ENCODE measurements at regions not wholly inside any gene's neighbourhood (a gene's known extent, or its start where the extent isn't known, plus 50 kb on each side); places are given as distances from the start of the nearest gene placed in this dataset.

DNA sequence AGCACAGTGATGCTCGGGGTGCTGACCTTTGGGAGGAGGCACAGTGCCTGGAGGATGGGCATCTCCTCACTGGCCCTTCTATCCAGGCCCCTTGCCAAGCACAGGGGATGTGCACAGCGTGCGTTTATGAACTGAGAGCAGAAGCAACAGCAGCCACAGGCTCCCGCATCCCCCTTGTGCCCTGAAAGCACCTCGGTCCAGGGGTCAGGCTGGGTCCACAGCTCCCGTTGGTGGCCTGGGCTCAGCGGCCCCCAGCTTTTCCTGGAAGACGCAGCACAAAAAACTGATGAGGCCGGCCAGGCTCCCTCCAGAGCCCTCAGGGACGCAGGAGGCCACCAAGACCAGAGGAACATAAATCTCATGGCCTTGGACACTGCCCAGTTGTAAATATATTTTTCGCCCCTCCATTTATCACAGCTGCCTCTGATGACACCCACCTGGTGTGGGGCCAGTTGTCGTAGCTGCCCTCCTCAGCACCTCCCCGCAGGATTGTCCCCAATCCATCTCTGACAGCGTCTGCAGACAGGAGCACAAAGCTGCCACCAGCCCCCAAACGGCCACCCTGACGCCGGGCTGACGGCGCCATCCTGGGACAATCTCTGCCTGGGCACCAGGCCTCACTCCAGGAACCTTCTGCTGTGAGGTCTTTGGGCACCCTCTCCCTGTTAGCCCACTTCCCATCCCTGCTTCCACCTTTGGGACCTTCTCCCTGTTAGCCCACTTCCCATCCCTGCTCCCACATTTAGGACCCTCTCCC, 203.1 kb downstream of the BRD1 start:
- WGBS, 4 donors, result 49 to 68% (median 57%) methylated on average over 17 to 19 of the region's 19 CpGs
- Histone ChIP-seq H3K9me3 (replicated peaks in 1 of 3) (no peaks in the 10 kb centered on the region), H3K27me3 (peaks cover 2% of the 10 kb centered on the region), H3K4me1 (replicated peaks in 1 of 2) (no peaks in the 10 kb centered on the region), H3K36me3 (replicated peaks in 1 of 2) (no peaks in the 10 kb centered on the region), H3K4me3 (no peak overlapping the region), H3K27ac (no peak overlapping the region)
- DNase-seq, result no peak
- intact Hi-C loops (cut with DNase I), result no loop called here
- TF ChIP-seq, protein P1, sequence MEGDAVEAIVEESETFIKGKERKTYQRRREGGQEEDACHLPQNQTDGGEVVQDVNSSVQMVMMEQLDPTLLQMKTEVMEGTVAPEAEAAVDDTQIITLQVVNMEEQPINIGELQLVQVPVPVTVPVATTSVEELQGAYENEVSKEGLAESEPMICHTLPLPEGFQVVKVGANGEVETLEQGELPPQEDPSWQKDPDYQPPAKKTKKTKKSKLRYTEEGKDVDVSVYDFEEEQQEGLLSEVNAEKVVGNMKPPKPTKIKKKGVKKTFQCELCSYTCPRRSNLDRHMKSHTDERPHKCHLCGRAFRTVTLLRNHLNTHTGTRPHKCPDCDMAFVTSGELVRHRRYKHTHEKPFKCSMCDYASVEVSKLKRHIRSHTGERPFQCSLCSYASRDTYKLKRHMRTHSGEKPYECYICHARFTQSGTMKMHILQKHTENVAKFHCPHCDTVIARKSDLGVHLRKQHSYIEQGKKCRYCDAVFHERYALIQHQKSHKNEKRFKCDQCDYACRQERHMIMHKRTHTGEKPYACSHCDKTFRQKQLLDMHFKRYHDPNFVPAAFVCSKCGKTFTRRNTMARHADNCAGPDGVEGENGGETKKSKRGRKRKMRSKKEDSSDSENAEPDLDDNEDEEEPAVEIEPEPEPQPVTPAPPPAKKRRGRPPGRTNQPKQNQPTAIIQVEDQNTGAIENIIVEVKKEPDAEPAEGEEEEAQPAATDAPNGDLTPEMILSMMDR (IDR thresholded peaks at IDR 0.05), result no peak
- TF ChIP-seq POLR2A (IDR thresholded peaks at IDR 0.05), result no peak

DNA sequence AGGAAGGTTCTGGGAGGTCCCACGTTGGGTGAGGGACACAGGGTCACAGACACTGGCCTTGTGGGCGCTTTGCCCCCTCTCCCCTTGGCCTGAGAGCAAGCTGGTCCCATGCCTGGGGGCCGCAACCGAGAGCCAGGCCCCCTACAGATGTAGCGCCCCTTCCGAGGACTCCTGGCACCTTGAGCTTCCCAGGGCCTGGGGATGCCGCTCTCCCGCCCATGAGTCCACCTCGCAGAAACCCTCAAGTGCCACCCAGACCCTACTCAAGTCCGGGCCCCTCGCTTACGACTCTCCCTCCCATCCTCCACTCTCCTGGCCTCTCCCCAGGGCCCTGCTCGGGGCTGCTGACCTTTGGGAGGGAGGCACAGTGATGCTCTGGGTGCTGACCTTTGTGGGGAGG, 204.0 kb downstream of the BRD1 start:
- Histone ChIP-seq H3K4me3 (no peak overlapping the region), H3K4me1 (replicated peaks in 1 of 2) (no peaks in the 10 kb centered on the region), H3K36me3 (replicated peaks in 1 of 2) (no peaks in the 10 kb centered on the region), H3K9me3 (replicated peaks in 1 of 3) (no peaks in the 10 kb centered on the region), H3K27me3 (peaks cover 2% of the 10 kb centered on the region), H3K27ac (no peak overlapping the region)
- no peak for DNase-seq
- intact Hi-C loops (cut with DNase I), result no loop called here
- no peak for TF ChIP-seq POLR2A (IDR thresholded peaks at IDR 0.05)
- TF ChIP-seq, protein P1 (IDR thresholded peaks at IDR 0.05), result no peak
- 70 to 82% (median 79%) methylated on average over 9 to 13 of the region's 13 CpGs for WGBS, 4 donors

DNA sequence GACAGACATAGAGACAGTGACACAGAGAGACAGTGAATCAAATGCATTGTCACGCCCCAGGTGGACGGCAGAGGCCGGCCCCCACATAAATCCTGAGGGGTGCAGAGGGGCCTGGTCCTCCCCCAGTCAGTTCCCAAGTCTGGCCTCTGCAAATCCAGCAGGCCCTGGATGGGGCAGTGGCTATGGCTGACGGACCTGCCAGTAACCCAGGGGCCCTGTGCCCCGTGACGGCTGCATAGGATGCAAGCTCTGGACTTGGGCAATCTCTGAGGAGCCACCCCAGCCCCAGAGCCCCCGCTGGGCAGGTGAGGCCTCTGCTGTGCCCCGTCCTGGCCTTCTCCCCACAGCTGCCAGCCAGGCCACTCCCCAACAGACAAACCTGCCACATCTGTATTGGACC, 204.5 kb downstream of the BRD1 start:
- H3K4me3 ChIP-seq, result no peak overlapping the region
- intact Hi-C loops (cut with DNase I), result no loop called here
- no peak for DNase-seq
- H3K27ac ChIP-seq, result no peak overlapping the region
- H3K4me1 ChIP-seq (replicated peaks in 1 of 2), result no peaks in the 10 kb centered on the region
- peaks cover 2% of the 10 kb centered on the region for H3K27me3 ChIP-seq
- H3K36me3 ChIP-seq (replicated peaks in 1 of 2), result no peaks in the 10 kb centered on the region
- 54 to 76% (median 70%) methylated on average over 6 to 8 of the region's 8 CpGs; no CpG with 5 or more reads in 1 of the 4 donors for WGBS, 4 donors
- TF ChIP-seq POLR2A (IDR thresholded peaks at IDR 0.05), result no peak
- TF ChIP-seq, protein P1 (IDR thresholded peaks at IDR 0.05), result no peak
- H3K9me3 ChIP-seq (replicated peaks in 1 of 3), result no peaks in the 10 kb centered on the region

DNA sequence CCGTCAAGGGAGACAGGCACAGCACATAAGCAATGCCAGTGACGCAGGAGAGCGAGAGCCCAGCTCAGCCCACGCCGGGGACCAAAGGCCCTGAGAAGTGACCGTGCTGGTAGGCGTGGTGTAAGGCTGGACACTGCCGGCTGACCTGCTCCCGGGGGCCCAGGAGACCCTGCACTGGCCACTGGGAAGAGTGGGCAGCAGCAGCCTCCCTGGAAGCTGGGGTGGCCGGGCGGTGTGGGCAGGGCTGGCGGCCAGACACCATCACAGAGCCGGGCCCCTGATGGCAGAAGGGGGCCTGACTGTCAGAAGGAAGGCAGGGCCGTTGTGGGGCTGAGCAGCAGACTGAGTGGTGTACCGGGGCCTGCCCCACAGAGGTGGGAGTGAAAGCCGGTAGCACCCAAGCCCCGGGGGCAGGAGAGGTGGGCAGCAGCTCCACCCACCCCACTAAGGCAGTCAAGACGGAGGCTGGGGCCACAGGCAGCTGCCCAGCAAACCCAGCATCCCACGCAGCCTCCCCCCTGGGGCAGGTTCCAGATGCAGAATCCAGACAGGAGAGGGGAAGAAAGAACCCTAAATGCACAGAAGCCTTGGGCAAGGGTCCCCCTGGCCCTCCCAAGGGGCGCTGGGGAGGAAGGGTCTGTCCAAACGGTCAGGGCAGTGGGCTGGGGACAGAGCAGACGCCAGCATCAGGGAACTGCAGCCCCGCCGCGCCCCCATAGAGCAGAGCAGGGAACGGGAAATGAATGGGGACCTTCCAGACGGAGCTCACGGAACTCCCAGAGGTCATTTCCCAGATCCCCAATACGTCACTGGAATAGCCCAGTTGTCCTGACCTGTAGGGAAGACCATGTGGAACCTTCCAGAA, 205.2 kb downstream of the BRD1 start:
- no peak overlapping the region for H3K4me3 ChIP-seq
- no peaks in the 10 kb centered on the region for H3K9me3 ChIP-seq (replicated peaks in 1 of 3)
- peaks cover 2% of the 10 kb centered on the region for H3K27me3 ChIP-seq
- H3K27ac ChIP-seq, result no peak overlapping the region
- no peak for TF ChIP-seq POLR2A (IDR thresholded peaks at IDR 0.05)
- TF ChIP-seq, protein P1 (IDR thresholded peaks at IDR 0.05), result no peak
- 75 to 79% (median 78%) methylated on average over 18 to 29 of the region's 29 CpGs for WGBS, 4 donors
- no peaks in the 10 kb centered on the region for H3K4me1 ChIP-seq (replicated peaks in 1 of 2)
- DNase-seq, result no peak
- no peaks in the 10 kb centered on the region for H3K36me3 ChIP-seq (replicated peaks in 1 of 2)
- intact Hi-C loops (cut with DNase I), result no loop called here

Data from adrenal gland (tissue), 9 donors.